Loucy (cell line): ENCODE measurements at regions not wholly inside any gene's neighbourhood (a gene's known extent, or its start where the extent isn't known, plus 50 kb on each side); places are given as distances from the start of the nearest gene placed in this dataset.

Experiments used
- CTCF ChIP-seq: fragments of 200-600 bp; sonication (generic); conservative IDR thresholded peaks from 2 replicates; pipeline ENCODE4 v1.5.1; 2014; ENCODE audit warnings: mild to moderate bottlenecking, antibody characterized with exemption, low read length
- EZH2phosphoT487 ChIP-seq: fragments of 200-600 bp; IDR thresholded peaks from 2 replicates; pipeline ENCODE4 v1.6.1; 2018; ENCODE audit warnings: antibody characterized with exemption, mild to moderate bottlenecking, moderate library complexity, borderline replicate concordance

GRCh38 chr3:88936831-88937230, 170.6 kb upstream of the EPHA3 start:
- TF ChIP-seq CTCF (no peak), EZH2phosphoT487 (no peak)
